ENCODE measurements at regions not wholly inside any gene's neighbourhood (a gene's known extent, or its start where the extent isn't known, plus 50 kb on each side); places are given as distances from the start of the nearest gene placed in this dataset.
"Not testable (repeated sequence)": the region's sequence is repeated elsewhere in the genome, so short reads cannot be mapped to it uniquely, and the experiment has no call there.

DNA sequence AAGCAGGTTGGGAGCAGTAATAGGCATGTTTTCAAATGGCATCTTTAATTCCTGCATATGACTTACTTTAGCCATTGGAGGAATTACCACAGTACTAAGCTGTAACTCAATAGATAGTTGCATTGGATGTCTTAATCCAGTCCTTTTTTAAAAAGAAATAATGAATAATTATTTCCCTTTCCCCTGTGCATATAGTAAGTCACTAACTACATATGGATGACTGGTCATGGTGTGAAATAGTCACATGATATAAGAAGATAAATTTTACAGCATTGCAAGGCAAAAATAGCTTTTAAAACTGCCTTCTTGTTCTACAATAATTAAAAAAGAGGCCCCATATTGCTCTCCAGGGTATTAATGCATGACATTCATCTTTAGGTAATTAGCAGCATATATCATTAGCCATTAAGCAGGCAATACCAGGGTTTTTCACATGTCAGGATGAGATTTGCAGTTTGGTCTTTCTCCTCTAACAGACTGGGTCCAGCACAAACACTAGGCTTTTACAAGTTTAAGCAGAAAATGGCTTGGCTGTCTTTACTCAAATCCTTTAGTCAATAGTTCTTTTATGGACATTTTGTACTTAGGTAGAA, 606.4 kb upstream of the RORB start:
- DNase-seq: no peak

DNA sequence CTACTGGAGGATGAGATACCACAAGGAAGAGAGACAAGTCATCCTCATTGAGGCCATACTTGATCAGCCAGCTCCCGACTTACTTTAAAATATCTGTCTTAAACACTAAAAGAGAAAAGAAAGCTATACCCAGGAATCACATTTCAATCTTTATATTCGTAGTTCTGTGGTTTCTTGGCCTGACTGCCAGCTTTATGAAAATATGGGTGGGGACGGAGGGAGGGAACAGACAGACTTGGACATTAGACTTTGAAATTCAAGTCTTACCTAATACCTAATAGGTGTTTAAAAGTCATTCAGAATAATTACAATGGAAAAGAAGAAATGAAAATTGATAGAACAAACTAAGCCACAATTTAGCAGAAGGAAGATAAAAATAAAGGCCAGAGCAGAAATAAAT, 604.8 kb upstream of the RORB start:
- DNase-seq: no peak

DNA sequence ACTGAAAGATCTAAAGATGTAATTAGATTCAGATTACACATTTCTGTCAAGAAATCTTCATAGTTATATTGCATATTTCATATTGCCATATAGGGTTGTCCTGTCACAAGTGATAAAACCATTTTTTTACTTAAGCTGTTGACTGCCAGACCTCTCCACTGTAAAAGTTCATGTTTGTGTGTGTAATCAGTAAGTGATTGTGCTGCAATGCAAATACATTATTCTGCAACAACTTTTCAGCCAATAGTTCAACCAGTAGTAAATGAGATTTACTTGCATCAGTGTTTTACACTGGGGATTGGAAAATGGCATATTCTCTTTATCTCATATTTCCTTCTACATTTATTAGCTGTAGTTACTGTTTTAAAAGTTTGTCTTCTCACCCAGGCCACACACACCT, 603.9 kb upstream of the RORB start:
- no peak for DNase-seq

DNA sequence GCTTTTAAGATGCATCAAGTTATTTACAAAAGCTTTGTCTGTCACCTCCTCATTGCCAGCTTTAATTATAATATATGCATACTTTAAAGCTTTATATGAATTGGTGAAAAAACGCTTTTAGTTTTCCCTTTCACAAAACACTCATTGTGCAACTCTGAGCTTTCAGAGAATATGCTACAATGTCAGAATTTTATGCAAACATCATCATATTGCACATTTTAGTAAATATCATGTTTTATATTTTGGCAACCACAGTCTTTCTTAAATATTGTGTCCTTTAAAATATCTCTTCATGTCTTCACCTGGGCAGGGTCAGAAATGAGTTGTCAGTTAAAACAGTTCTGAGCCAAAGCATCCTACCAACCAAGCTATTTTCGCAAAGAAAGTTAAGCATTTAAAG, 601.1 kb upstream of the RORB start:
- DNase-seq: no peak

DNA sequence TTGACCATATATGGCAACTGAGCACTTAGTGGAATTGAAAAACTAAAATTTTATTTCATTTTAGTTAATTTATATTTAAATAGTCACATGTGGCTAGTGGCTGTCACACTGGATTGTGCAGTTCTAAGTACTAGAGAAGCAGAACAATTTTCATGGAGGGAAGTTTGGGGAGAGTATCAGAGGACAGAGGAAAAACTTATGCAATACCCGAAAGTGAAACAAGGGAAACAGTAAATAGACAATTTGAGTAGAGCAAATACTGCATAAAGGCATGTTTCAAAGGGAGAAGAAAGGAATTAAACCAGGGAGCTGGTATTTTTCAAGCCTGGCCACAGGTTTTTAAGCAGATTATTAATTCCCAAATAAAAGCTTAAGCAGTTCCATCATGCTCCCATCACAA, 590.5 kb upstream of the RORB start:
- no peak for DNase-seq

DNA sequence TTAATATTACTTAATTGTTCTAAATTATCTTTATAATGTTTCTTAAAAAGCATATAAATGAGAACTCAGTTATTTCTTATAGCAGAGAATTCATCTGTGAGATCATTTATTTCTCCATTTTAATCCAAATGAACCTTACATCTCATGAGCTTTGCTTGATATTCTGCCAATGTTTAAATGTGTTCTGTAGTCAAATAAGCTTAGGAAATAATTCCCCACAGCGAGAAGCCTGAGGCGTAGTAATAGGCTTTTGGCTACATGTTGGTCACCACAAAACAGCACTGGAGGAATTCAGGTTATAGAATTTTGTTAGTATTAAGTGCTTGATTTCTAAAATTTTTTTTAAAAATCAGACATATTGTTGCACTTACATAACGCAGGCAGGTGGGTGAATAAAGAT, 585.3 kb upstream of the RORB start:
- DNase-seq: no peak

DNA sequence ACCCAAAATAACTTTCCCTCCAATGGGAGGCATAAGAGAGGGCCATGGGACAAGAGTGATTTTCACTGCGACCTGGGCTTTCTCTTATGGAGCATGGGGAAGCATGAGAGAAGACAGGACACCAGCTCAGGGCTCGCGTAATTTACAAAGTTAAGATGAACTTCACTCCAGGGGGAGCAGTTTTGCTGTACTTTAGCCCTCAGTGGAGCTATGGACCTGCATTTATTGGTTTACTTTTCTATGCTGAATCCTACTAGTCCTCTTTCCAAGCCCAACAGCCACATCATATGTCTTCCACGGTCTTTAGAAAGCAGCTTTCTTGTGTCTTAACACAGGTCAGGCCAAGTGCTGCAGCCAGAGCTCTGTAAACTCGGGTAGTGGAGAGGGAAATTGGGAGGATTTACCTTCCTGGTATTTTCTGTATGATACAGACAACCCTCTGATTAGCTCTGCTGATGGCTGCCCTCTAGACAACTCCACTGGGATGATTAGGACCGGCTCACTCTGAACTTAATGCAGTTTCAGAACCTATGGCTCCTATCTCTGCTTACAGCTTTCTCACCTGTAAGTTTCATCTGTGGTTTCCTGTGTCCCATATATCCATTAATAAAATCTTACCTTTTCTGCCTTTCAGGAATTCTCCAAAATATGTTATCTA, 581.0 kb upstream of the RORB start:
- no peak for DNase-seq

DNA sequence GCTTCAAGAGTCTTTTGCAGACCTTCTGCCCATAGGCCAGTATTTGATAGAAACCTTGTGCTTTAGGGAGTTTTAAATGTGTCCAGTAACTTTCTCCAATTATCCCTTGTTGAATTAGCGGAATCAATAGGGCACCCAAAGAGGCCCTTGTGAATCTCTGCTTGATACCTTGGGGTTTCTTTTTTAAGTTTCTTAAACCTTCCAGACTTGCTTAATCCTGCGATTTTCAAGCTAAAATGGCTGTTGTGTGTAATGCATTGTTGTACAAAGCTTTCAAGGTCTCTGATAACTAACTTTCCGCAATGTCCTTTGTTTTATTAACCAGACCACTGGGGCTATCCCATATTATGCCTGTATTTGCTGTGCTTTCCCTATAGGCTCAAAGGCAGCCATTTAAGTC, 577.4 kb upstream of the RORB start:
- DNase-seq: no peak

DNA sequence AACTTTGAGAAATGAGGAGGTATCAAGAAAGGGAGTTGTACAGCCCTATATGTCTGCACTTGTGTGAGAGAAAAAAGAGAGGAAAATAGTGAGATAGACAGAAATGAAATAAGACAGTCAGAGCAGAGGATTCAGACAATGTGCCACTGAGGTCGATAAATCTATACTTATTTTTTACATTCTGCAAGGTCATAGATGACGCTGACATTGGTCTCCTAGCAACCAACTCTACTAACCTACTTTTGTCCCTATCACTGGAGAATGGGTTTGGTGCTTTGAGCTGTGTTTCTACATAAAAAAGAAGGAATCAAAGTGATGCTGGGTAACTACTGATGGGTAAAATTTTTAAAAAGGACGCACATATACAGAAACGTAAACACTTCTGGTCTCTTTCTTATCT, 573.3 kb upstream of the RORB start:
- no peak for DNase-seq

DNA sequence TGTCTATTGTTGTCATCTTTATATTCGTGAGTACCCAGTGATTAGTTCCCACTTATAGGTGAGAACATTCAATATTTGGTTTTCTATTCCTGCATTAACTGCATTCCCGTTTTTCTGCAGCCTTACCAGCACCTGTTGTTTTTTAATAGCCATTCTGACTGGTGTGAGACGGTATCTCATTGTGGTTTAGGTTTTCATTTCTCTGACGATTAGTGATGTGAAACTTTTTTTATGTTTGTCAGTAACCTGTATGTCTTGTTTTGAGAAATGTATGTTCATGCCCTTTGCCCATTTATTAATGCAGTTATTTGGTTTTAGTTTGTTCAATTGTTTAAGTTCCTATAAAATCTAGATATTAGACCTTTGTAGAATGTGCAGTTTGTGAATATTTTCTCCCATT, 546.0 kb upstream of the RORB start:
- no peak for DNase-seq

DNA sequence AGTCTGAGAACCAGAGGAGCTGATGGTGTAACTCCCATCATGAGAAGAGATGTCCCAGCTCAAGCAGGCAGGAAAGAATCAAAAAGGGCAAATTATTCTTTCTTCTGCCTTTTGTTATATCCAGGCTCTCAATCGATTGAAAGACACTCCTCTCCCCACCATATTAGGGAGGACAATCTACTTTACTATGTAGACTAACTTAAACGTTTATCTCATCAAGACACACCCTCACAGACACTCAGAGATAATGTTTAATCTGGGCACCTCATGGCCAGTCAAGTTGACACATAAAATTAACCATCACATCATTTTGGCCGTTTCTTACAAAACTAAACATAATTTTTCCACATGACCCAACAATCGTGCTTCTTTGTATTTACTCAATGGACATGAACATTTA, 534.3 kb upstream of the RORB start:
- no peak for DNase-seq

DNA sequence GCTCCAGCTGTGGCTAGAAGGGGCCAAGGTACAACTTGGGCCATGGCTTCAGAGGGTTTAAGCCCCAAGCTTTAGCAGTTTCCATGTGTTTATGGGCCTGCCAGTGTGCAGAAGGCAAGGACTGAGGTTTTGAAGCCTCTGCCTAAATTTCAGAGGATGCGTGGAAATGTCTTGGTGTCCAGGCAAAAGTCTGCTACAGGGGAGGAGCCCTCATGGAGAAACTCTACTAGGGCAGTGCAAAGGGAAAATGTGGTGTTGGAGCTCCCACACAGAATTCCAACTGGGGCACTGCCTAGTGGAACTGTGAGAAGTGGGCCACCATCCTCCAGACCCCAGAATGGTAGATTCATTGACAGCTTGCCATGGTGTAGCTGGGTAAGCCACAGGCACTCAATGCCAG, 527.2 kb upstream of the RORB start:
- DNase-seq: no peak

DNA sequence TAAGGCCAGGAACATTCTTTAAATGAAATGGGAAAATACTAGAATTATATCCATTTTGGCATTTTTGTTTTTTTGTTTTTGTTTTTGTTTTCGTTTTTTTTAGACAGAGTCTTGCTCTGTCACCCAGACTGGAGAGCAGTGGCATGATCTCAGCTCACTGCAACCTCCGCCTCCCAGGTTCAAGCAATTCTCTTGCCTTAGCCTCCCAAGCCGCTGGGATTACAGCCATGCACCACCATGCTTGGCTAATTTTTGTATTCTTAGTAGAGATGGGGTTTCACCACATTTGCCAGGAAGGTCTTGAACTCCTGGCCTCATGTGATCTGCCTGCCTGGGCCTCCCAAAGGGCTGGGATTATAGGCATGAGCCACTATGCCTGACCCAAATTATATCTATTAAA, 520.7 kb upstream of the RORB start:
- DNase-seq: not testable (repeated sequence)

DNA sequence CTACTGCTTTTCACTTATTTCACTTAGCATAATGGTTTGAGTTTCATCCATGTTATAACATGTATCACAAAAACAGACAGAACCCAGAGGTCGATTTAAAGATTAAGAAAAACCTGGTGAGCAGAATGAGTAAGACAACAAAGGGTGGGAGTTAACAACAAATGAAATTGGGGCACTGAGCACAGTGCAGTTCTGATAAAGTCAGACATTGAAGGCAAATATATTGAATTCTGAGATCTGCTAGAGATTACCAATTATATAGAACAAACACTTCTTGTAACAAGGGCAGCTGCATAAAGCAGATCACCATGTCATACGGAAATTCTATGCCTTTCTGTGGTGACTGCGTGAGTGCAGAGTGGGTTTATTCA, 517.3 kb upstream of the RORB start:
- DNase-seq: no peak

DNA sequence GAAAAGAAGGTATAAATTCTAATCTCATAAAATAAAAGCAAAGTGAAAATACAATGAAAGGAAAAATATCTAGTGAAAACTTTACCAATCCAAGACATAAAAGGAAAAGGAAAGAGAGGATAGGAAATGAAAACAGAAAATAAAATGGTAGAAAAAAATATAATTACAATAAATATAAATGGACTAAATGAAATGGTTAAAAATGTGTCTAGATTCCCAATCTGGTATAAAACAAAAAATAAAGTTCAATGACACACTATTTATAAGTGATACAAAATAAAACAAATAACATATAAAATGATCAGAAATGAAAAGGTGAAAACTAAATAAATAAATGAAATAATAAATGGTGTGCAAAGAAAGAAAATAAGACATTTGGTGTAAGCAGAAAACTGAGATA, 516.4 kb upstream of the RORB start:
- no peak for DNase-seq

DNA sequence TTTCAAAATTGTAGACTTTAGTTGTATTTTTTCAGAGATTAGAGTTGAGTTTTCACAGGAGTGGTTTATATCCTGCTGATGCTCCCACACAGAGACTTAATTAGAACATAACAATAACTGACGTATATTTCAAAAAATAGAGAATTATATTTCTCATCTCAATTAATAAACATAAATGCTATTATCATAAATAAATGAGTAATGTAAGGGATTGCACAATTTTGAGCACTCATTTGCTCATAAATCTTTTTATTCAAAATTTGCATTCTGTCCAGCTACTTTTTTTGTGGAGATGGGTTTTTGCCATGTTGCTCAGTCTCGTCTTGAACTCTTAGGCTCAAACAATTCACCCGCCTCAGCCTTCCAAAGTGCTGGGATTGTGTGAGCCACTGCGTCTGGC, 515.7 kb upstream of the RORB start:
- DNase-seq: no peak

DNA sequence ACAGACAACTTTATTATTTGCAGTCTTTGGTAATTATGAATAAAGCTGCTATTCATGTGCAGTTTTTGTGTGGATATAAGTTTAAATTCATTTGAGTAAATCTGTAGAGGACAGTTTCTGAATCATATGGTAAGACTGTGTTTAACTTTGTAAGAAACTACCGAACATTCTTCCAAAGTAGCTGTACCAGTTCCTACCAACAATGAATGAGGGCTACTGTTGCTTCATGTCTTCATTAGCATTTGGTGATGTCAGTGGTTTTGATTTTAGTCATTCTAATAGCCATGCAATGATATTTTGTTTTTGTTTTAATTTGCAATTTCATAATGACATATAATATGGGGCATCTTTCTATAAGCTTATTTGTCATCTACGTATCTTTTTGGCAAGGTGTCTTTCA, 501.3 kb upstream of the RORB start:
- DNase-seq: no peak

DNA sequence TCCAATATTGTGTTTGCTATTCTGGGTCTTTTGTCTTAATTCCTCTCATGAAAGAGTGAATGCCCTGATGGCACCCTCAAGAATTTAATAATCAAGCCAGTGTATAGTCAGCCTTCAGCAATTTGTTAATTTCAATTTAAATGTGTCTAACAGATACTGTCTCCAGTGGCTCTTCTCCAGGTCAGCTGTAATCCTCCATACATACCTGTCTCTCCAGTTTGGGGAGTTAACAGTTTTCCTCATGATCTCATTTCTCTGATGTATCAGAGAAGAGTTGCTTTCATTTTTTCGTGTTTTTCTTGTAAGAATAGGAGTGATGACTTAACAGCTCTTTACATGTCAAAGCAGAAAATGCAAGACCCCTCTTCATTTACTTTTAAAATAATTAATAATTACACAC, 500.3 kb upstream of the RORB start:
- DNase-seq: no peak

DNA sequence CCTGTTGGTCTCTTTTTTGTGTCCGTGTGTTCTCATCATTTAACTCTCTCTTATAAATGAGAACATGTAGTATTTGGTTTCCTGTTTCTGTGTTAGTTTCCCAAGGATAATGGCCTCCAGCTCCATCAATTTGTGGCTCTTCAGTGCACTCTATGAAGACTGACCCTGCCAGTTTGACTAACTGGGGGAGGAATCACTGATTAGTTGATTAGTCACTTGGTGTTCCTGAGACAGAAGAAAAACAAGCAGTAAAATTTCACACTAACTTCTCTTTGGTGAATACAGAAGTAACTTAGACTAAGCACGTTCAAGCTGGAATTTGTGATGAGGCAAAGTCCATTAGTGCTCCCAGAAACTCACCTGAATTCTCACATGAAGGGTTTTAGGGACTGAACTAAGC, 495.8 kb upstream of the RORB start:
- DNase-seq: no peak

DNA sequence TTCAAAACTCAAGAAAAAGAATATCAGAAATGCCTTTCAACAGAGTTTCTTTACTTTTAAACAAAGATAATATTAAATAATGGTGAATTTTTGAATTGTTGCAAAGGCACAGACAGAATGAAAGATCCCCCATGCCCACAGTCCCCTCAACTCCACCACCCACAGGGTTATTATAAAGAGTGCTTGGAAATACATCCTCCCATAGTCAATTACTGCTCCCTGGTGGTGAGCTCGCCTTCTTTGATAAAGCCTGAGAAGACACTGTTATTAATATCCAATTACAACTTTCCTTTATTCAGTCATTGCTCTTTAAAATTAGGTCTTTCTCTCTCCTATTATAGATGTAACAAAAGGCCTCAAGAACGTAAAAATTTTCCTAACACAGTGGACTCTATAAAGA, 490.2 kb upstream of the RORB start:
- no peak for DNase-seq

DNA sequence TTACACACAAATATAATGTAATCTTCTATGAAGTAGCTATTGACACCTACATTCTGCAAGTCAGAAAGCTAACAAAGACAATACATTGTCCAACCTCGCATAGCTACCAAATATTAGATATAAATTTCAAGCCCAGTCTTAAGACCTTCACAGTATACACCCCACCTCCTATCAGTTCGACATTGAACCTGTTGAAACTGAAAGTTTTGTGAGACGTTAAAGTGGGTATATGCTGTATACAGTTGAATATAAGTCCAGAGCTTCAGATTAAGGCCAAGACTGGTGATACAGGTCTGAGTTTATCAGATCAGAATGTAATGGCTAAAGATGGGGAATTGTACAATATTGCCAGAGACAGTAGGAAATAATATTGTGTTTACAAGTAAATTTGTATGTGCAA, 489.3 kb upstream of the RORB start:
- no peak for DNase-seq

DNA sequence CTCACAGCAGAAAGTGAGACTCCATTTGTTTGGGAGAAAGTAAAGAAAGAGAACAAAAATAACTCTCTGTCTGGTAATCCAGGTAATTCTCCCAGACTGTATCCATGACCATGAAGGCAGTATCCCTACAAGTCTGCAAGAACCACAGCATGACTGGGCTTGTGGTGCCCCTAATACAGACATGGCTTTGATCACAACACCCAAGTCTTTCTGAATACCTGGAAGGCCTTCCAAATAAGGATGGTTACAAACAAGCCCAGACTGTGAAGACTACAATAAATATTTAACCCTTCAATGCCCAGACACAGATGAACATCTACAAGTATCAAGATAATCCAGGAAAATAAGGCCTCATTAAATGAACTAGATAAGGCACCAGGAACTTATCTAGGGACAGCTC, 481.1 kb upstream of the RORB start:
- no peak for DNase-seq

DNA sequence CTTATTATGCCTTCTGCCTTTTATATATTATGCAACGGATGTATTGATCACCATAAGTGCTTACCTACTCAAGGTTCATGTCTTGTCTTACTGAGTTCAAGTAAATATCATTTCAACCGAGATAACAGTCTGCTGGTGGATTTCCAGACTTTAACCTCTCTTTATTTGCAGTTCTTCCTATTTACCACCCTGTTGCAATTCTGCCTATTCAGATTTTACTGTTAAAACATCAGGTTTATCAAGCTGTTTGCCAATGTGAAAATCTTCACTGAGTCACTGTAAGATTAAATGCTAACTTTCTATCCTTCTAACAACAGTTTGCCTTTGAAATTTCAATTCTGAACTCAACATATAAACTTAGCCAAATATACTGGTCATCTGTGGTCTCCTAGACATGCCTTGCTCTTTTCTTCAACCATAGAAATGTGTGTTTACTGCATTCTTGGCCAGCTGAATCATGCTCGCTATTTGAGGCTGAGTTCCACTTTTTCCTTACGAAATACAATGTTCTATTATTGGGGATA, 471.7 kb upstream of the RORB start:
- DNase-seq: peak; percentile 52

DNA sequence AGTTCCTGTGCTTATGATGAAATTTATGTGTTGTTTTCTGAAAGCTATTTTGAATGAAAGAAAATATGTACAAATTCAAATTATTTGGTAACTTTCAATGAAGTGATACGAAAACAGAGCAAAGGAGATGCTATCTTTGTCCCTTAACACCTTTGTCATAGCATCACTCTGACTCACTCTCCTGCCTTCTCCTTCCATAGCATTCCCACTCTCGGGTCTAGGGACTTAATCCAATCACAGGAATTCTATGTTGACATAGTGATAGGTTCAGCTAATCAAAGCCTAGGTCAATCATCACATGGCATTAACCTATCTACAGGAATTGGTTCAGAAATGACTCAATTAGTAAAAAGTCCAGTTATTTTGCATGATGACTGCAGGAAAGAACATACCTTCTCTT, 464.7 kb upstream of the RORB start:
- no peak for DNase-seq

DNA sequence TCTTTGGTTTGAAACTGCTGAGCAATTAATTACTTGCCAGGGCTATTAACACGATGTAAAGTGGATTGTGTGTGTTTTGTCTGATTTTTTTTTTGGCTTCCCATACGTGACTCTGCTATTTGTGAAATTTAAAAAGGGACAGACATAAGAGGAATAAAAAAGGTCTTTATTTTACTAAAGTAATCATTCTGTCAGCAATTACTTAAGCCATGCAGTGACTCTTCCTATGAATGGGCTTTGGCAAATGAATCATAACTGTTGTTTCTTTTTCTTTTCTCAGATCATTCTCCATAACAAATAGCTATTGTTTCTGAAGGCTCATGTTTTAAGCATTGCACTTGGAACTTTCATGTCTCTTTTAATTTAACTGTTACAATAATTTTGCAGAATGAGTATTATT, 461.3 kb upstream of the RORB start:
- DNase-seq: peak; percentile 31
